Stimulated activated CD4-positive, alpha-beta T cell treated with anti-CD3 and anti-CD28 coated beads, TNF-alpha, amount 100 ng/mL, for 4 hours (primary cell): ENCODE measurements at regions not wholly inside any gene's neighbourhood (a gene's known extent, or its start where the extent isn't known, plus 50 kb on each side); places are given as distances from the start of the nearest gene placed in this dataset.

ENCODE experiments used
- DNase-seq, 3 experiments: peaks; one replicate each; pipeline ENCODE4 v3.0.0-alpha.2; 2020; ENCODE audit warnings: low read depth in 3 of 3

- no peak for DNase-seq
Observed at GRCh38 chr15:77764095-77764494, 131.4 kb upstream of the LINGO1 start.

DNA sequence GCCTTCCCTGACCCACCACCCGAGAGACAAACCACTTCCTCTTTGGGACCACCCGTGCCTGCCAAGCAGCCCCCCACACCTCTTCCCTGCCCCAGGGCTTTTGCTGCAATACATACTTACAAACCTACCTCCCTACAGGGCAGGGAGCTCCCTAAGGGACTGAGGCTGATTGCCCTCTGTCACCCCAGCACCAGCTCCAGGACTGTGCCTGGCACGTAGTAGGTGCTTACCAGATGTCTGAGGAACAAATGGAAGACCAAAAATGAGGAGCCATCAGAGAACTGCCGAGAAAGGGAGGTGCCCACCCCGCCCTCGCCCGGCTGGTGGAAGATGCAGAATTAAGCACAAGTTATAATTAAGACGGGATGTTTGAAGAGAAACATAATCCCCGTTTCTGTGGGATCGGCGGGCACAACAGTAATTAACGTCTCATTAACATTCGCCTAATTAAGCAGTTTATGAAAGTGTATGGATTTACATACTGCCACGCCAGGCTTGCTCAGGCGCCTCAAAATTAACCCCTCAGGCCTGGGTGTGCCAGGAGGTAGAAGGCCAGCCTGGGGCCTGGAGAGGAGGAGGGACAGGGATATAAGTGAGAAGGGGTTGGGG lies 130.1 kb upstream of the LINGO1 start:
- no peak for DNase-seq

- no peak for DNase-seq
Observed at GRCh38 chr15:77759896-77760592, 127.3 kb upstream of the LINGO1 start.

GRCh38 chr15:77753939-77754338 lies 121.2 kb upstream of the LINGO1 start:
- DNase-seq, result no peak

DNA sequence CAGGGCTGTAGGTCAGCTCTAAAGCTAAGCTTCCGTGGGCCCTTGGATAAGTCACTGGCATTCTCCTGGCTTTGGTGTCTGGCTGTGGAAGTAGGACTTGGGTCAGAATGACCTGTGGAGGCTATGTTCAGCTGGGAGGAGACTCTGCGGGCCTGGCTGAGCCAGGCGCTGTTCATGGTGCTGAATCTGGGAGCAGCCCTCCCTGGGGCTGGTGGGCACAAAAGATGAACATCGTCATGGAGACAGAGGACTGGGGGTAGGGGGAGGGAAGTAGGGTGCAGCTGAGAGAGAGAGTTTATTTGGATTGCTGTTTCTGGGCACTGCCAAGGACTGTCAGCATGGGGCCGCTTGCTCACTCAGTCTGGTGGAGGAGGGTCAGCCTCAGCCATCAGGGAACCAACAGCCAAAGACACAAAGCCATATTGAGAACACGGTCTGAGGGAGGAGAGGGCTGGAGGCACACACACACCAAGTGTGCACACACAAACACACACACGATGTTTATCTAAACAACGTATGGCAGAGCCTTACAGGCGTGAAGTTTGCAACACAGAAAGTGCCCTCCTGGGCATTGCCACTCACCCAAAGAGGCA lies 120.7 kb upstream of the LINGO1 start:
- DNase-seq, result no peak

- DNase-seq, result no peak
Observed at GRCh38 chr15:77749998-77750540, 117.4 kb upstream of the LINGO1 start.

DNA sequence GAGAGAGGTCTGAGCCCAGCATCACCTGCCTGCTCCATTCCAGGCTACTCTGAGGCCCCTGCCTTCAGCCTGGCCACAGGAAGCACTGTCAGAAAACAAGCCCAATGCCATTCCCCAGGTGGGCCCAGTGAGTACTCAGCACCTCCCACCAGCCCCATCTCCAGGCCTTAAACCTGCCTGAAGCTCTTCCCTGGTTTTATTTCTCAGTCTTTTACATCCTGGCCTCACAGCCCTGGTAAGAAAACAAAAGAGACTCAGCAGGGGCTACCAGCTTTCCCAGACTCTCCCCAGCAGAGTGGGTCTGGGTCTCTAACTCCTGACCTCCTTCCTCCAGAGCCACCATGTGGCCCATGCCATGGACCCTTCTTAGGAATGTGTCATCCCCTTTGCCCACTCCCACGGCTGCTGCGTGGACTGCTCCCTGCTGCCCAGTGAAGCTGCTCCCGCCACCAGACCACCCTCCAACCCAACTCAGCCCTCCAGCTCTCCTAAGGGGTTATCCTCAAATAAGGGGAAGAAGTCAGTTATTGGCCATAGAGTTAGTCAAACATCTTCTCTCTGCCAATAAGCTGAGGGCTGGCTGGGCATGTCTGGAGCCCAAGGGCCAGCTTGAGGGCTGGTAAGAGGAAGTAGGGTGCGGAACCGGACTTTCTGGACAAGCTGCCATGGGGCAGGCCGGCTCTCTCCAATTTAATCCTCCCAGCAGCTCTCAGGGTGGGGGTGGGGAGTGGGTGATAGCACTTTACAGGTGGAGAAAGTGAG lies 116.7 kb upstream of the LINGO1 start:
- no peak for DNase-seq

DNA sequence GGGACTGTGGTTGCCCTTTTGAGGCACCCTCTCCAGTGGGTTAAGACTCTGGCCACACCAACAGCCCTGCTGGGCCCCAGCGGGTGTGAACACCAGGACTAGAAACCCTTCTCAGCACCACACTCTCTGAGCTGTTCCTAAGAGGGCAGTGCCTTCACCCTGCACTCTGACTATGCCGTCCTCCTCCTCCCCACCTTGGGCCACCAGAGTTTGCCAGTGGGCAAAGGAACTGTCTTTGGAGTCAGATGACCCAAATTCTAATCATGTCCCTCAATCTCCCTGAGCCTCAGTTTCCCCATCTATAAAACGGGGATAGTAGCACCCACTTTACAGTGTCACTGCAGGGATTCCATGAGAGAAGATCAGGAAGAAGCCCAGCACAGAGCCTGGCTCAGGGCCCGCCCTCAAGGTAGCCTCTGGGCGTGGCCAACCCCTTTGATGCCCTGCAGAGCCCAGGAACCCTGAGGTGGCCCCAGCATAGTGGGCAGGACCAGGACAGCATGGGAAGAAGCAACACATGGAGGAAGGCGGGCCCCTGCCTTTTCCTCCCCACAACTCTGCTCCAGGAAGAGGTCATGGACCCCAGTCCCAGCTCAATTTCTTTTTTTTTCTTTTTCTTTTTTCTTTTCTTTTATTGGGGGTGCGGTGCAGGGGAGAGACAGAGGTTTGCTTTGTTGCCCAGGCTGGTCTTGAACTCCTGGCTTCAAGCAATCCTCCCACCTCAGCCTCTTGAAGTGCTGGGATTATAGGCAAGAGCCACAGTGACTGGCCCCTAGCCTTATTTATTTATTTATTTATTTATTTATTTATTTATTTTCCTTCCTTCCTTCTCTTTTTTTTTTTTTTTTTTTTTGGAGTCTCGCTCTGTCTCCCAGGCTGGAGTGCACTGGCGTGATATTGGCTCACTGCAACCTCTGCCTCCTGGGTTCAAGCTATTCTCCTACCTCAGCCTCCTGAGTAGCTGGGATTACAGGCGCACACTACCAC lies 115.7 kb upstream of the LINGO1 start:
- DNase-seq, result no peak

DNA sequence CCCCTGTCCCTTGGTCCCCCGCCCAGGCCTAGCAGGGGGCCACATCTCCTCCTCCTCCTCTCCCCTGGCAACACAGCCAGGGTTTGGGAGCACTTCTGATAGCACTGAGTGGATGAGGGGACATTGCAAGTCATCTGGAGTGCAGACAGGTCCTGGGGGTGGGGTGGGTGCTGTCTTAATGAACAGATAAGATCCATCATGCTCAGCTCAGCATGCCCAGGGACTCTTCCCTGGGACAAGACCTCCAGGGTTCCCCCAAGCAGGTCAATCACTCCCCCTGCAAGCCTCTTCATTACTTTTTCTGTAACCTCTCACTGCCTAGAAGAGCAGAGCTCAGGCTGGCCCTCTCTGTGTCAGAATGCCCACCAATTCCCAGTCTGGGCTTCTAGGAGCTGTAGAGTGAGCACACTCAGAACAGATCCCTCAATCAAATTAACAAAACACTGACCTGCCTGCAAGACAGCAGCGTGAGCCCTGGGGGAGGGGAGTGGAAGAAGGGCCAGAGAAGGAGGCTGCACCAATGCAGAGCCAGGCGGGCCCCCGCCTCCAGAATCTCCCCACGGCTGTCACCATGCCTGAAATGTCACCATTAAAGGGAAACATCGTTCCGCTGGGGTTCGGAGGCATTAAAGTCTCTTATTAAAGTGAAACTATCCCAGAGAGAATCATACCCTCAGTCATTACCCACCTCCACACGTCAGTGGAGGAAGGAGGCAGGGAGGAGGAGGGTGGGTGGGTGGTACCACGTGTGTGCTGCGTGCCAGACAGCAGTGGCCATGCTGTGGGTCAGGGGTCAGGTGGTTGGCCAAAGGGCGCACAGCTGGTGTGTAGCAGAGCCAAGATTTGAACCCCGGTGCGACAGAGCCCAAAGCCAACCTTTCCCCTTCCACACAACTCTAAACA lies 114.7 kb upstream of the LINGO1 start:
- no peak for DNase-seq

- no peak for DNase-seq
Observed at GRCh38 chr15:77746254-77747174, 113.8 kb upstream of the LINGO1 start.

- no peak for DNase-seq
Observed at GRCh38 chr15:77744398-77744797, 111.7 kb upstream of the LINGO1 start.

DNA sequence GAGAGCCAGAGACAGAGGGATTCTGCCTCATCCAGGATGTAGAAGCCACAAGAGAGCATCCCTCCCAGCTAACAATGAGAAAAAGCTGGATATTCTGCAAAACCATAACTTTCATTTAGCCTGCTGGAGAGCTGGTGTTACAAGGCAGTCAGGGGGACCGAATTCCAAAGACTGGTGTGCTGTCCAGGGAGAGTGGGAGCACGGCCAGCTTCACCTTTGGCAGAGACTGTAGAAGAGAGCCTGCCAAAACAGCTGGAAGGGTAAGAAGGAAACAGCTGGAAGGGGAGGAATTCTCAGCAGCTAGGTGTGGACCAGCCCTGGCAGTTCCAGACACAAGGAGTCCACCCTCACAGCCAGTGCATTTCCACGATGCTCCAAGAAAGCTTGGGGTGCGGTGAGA lies 109.9 kb upstream of the LINGO1 start:
- DNase-seq, result no peak

DNA sequence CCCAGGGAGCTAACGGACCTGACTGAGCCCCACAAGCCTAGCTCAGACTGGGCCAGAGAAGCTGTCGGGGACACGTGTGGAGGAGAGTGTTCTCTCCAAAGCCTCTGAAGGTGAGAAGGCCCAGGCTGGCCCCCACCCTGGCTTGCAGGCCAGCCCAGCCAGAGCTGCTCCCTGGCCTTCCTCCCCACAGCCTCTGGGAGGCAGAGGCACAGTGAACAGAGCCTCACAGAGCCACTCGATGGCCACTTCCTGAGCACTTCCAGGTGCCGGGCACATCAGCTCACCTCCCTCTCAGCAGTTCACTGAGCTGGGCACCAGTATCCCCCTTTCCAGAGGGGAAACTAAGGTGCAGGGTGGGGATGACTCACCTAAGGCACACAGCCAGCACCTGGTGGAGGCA lies 109.4 kb upstream of the LINGO1 start:
- no peak for DNase-seq

DNA sequence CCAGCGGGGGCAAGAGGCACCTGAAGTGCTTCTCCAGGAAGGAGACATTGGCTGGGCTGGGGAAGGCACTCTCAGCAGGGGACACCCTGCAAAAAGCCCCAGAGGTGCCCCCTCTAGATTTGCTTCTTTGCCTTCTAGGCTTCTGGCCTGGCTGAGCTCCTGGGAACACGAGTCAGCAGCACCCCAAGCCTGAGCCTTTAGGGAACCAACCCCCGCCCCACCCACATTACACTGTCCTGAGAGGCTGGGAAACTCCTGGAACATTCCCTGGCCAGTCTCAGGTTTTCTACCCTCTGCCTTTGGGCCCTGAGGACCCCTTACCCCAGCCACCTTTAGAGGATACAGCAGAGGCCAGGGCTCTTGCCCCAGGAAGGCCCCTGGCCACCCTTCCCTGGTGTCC lies 108.4 kb upstream of the LINGO1 start:
- DNase-seq, result no peak

DNA sequence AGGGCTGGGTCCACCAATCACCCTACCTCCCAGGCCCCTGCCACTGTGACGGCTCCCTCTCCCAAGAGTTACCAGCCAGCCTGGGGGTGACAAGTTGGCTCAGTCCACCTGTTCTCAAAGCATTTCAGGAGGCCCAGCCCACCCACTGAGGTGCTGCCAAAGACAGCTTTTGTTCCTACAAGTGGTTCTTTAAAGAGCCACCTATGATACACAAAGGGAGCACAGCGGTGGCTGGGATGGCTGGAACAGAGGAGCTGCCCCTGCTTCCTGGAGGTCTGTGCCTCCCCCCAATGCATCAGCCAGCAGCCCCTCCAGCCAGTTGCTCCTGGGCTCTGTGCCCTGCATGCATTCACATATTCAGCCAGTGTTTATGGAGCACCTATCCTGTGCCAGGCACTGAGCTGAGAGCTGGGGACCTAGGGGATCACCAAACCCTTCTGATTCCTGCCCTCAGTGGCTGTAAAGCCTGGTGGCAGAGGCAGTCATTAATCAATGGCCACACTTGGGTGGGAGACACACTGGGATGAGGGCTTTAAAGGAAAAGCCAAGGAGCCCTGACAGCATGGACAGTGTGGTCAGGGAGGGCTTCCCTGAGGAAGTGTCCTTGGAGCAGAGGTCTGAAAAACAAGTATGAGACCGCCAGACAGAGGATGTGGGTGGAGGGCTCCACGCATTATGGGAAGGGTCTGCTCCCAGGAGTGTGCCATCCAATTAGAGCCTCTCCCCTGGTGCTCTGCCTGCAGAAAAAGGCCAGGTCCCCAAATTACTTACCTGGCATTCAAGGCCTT lies 107.1 kb upstream of the LINGO1 start:
- no peak for DNase-seq

DNA sequence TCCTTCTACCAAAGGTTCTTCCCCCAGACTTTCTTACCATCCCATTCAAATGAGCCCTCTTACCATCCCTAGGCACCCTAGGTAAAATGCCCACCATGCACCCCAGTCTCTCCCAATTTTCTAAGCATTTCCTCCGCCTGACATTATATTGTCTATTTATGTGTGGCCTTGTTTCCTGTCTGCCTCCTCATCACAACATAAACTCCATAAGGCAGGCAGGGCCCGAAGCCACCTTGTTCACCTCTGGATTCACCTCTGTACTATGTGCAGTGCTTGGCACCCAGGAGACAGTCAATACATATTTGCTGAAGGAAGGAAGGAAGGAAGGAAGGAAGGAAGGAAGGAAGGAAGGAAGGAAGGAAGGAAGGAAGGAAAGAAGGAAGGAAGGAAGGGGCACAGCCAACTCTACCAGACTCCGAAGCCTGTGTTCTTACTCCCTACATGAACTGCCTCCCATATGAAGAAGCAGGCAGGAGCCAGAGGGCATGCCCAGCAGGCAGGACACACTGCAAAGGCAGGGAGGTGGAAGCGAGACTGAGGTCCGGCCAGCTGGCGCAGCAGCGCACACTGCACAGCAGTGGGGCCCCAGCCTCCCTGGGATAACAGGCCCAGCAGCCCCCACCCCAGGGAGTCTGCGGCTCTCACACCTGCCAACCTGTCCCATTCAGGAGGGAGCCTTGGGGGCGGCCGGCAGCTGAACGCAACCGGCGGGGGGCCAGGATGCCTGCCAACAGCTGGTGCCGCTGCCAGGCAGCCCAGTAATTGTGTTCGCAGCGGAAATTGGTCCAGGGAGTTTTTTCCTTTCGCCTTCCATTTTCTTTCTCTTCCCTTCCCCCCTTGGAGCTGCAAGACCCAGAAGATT lies 106.0 kb upstream of the LINGO1 start:
- DNase-seq, result no peak

- DNase-seq, result no peak
Observed at GRCh38 chr15:77738038-77738370, 105.3 kb upstream of the LINGO1 start.
